ENCODE measurements at regions not wholly inside any gene's neighbourhood (a gene's known extent, or its start where the extent isn't known, plus 50 kb on each side); places are given as distances from the start of the nearest gene placed in this dataset.

GRCh38 chr3:177898185-177898584 is 638.1 kb upstream of the KCNMB2 start:
- no peak for DNase-seq

GRCh38 chr3:177899275-177900067 is 636.8 kb upstream of the KCNMB2 start:
- TF ChIP-seq CTCF (IDR thresholded peaks at IDR 0.05 in 8 of 11, conservative IDR thresholded peaks at IDR 0.05 in 3 of 11), result no peak
- no peak for TF ChIP-seq POLR2A (IDR thresholded peaks at IDR 0.05)
- no peak for TF ChIP-seq POLR2AphosphoS5 (IDR thresholded peaks at IDR 0.05)
- H3K9me3 ChIP-seq, result peaks cover 6 to 49% (median 44%) of the 10 kb centered on the region in 8 donors
- no peaks in the 10 kb centered on the region for H3K36me3 ChIP-seq
- 87 to 99% (median 94%) methylated on average over 6 to 9 of the region's 9 CpGs for WGBS, 5 donors
- intact Hi-C loops (cut with DNase I; ENCODE audit: low total_unique reads), result no loop called here
- DNase-seq, result no peak
- no peak overlapping the region for H3K4me3 ChIP-seq
- H3K4me1 ChIP-seq, result peaks cover 0 to 4% (median 0%) of the 10 kb centered on the region in 6 donors
- no peaks in the 10 kb centered on the region for H3K27me3 ChIP-seq (replicated peaks in 1 of 7)
- no peak overlapping the region for H3K27ac ChIP-seq

More at GRCh38 chr3:177898185-177898584, 638.1 kb upstream of the KCNMB2 start:
- H3K36me3 ChIP-seq, result no peaks in the 10 kb centered on the region
- no peak overlapping the region for H3K27ac ChIP-seq
- WGBS, 5 donors, result 93 to 100% (median 95%) methylated on average over 1 of the region's 1 CpG
- peaks cover 0 to 4% (median 0%) of the 10 kb centered on the region in 6 donors for H3K4me1 ChIP-seq
- no peak overlapping the region for H3K4me3 ChIP-seq
- H3K9me3 ChIP-seq, result peaks cover 6 to 49% (median 44%) of the 10 kb centered on the region in 8 donors
- TF ChIP-seq CTCF (IDR thresholded peaks at IDR 0.05 in 8 of 11, conservative IDR thresholded peaks at IDR 0.05 in 3 of 11), result no peak
- H3K27me3 ChIP-seq (replicated peaks in 1 of 7), result no peaks in the 10 kb centered on the region
- intact Hi-C loops (cut with DNase I; ENCODE audit: low total_unique reads), result no loop called here

DNA sequence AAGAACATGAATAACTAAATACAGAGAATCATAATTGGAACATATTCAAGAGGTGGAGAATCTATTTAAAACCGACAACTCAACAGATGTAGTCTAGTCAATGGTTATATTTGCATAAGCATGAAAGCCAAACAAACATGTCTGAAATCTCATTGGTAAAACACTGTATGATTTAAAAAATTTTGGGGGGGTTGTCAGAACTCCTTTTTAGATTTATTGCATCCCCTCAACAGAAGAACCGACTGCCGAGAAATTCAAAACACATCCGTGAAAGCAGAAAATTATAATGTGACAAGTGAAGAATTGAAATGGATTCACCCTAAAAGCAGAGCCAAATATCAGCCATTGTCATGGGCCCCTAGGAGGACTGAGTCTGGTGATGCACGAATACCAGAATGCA is 633.4 kb upstream of the KCNMB2 start:
- no peak overlapping the region for H3K4me3 ChIP-seq
- DNase-seq, result no peak
- intact Hi-C loops (cut with DNase I; ENCODE audit: low total_unique reads), result no loop called here
- 93 to 97% (median 95%) methylated on average over 5 of the region's 5 CpGs for WGBS, 5 donors
- no peaks in the 10 kb centered on the region for H3K27me3 ChIP-seq (replicated peaks in 1 of 7)
- H3K4me1 ChIP-seq, result no peaks in the 10 kb centered on the region
- peaks cover 6 to 36% (median 33%) of the 10 kb centered on the region in 8 donors for H3K9me3 ChIP-seq
- no peaks in the 10 kb centered on the region for H3K36me3 ChIP-seq
- no peak overlapping the region for H3K27ac ChIP-seq
- TF ChIP-seq CTCF (IDR thresholded peaks at IDR 0.05 in 8 of 11, conservative IDR thresholded peaks at IDR 0.05 in 3 of 11), result no peak
- TF ChIP-seq POLR2A (IDR thresholded peaks at IDR 0.05), result no peak
- no peak for TF ChIP-seq POLR2AphosphoS5 (IDR thresholded peaks at IDR 0.05)

DNA sequence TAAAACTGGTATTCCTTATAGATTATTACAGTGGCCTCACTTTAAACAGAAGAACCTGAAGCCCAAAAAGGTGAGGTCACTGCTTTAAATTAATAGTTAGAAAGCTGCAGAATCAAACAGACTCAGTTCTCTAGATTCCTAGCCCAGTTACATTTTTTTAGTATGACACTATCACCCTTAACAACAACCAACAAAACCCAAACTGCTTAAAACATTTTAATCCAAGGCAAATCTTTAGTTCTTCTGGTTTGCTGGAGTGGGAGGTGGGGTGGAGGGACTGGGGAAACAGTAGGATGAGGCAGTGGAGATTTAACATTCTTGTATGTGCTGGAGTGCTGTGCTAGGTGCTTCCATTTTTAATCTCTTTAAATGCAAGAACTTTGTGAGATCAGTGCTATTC is 631.6 kb upstream of the KCNMB2 start:
- Histone ChIP-seq H3K4me1 (no peaks in the 10 kb centered on the region), H3K9me3 (peaks cover 6 to 19% (median 17%) of the 10 kb centered on the region in 8 donors), H3K27me3 (replicated peaks in 1 of 7) (no peaks in the 10 kb centered on the region), H3K4me3 (no peak overlapping the region), H3K27ac (peak overlapping the region in 1 of 8 donors; percentile 40), H3K36me3 (no peaks in the 10 kb centered on the region)
- TF ChIP-seq POLR2AphosphoS5 (IDR thresholded peaks at IDR 0.05) (no peak), POLR2A (IDR thresholded peaks at IDR 0.05) (no peak), CTCF (IDR thresholded peaks at IDR 0.05 in 8 of 11, conservative IDR thresholded peaks at IDR 0.05 in 3 of 11) (no peak)
- DNase-seq, result no peak
- intact Hi-C loops (cut with DNase I; ENCODE audit: low total_unique reads), result no loop called here

Measured in spleen (tissue), 11 donors.